DOHH2 (cell line): ENCODE measurements at regions not wholly inside any gene's neighbourhood (a gene's known extent, or its start where the extent isn't known, plus 50 kb on each side); places are given as distances from the start of the nearest gene placed in this dataset.
A peak's percentile ranks its signal among the peaks of the same experiment; 100 is the strongest.

ENCODE experiments used
- H3F3A ChIP-seq: fragments of 200-600 bp; sonication (generic), shearing (Covaris generic); 2 replicates; pipeline ENCODE4 v1.6.0; 2016; ENCODE audit warnings: antibody characterized with exemption, mild to moderate bottlenecking; ENCODE audit not compliant: control insufficient read depth, insufficient read depth
- H3K27ac ChIP-seq: fragments of 200-600 bp; sonication (generic); 2 replicates; pipeline ENCODE4 v1.5.1; 2014; ENCODE audit warnings: low read depth, mild to moderate bottlenecking, low read length, moderate library complexity
- H3K27me3 ChIP-seq: fragments of 200-600 bp; sonication (generic); 2 replicates; pipeline ENCODE4 v1.6.1; 2014; ENCODE audit warnings: mild to moderate bottlenecking, low read length, mixed read lengths; ENCODE audit not compliant: control insufficient read depth
- H3K36me3 ChIP-seq: fragments of 200-600 bp; sonication (generic); 2 replicates; pipeline ENCODE4 v1.6.1; 2014; ENCODE audit warnings: mild to moderate bottlenecking, low read length, moderate library complexity, mixed read lengths; ENCODE audit not compliant: control insufficient read depth
- H3K4me1 ChIP-seq: fragments of 200-600 bp; sonication (generic); 2 replicates; pipeline ENCODE4 v1.6.1; 2014; ENCODE audit warnings: mild to moderate bottlenecking, low read length, mixed read lengths; ENCODE audit not compliant: control insufficient read depth
- H3K4me2 ChIP-seq: fragments of 200-600 bp; sonication (generic); 2 replicates; pipeline ENCODE4 v1.6.0; 2014; ENCODE audit warnings: mild to moderate bottlenecking, low read length, moderate library complexity
- H3K4me3 ChIP-seq: fragments of 200-600 bp; sonication (generic); 2 replicates; pipeline ENCODE4 v1.5.1; 2014; ENCODE audit warnings: mild to moderate bottlenecking, low read length, mixed read lengths
- H3K79me2 ChIP-seq: fragments of 200-600 bp; sonication (generic); 2 replicates; pipeline ENCODE4 v1.6.1; 2014; ENCODE audit warnings: mild to moderate bottlenecking, low read length, mixed read lengths; ENCODE audit not compliant: control insufficient read depth
- H3K9me2 ChIP-seq: fragments of 200-600 bp; sonication (generic); replicated peaks from 2 replicates; pipeline ENCODE4 v1.6.1; 2014; ENCODE audit warnings: mild to moderate bottlenecking, low read length, mixed read lengths; ENCODE audit not compliant: control insufficient read depth
- H3K9me3 ChIP-seq: fragments of 200-600 bp; sonication (generic); 2 replicates; pipeline ENCODE4 v1.6.1; 2014; ENCODE audit warnings: antibody characterized with exemption, low read length, mixed read lengths; ENCODE audit not compliant: control insufficient read depth, insufficient read depth
- H4K20me1 ChIP-seq: fragments of 200-600 bp; sonication (generic); 2 replicates; pipeline ENCODE4 v1.6.0; 2014; ENCODE audit warnings: low read depth, mild to moderate bottlenecking, antibody characterized with exemption, low read length, moderate library complexity; ENCODE audit not compliant: control insufficient read depth, insufficient read depth
- EZH2phosphoT487 ChIP-seq: fragments of 200-600 bp; sonication (generic); IDR thresholded peaks from 2 replicates; pipeline ENCODE4 v1.6.1; 2017; ENCODE audit warnings: borderline replicate concordance, mild to moderate bottlenecking, antibody characterized with exemption, low read length, moderate library complexity, mixed read lengths
- TF ChIP-seq, protein P1 (sequence below): fragments of 200-600 bp; sonication (generic); IDR thresholded peaks from one replicate; pipeline ENCODE4 v1.5.1; 2014; ENCODE audit warnings: antibody characterized with exemption, mild to moderate bottlenecking, low read depth, low read length; ENCODE audit not compliant: poor library complexity, severe bottlenecking

DNA sequence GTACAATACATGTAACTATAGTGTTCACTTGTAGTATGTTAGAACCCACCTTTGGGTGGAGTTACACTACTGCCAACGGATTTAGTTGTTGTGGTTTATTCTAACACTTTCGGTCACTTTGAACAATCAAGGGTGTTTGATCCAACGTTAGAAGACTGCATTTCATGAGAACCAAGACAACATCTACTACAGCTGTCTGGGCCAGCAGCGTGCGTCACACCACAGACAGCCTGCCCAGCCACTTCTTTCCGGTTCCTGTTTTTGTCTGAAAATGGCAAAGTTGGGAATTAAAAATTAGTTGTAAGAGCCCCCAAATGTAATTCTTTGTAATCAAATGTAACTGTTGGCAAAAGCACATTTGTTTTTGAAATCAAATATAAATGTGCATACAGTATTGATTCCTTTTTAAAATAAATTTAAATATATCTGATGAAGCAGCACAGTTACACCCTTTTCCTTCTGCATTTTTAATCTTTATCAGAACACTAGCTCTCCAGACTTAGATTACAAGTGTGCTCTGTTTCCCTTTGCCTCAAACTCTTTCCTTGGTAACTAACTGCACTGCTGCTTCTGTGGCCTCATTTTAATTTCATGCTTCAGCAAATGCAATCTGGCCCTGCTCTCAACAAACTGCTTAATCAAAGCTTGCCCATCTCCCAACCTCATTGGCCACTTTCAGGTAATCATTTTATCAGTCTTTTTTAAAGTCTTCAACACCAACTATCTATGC lies 86.6 kb upstream of the DPH5 start:
- H3K4me2 ChIP-seq = peak overlapping the region; percentile 55
- H3K9me3 ChIP-seq = no peaks in the 10 kb centered on the region
- H3F3A ChIP-seq = no peaks in the 10 kb centered on the region
- peaks cover 3% of the 10 kb centered on the region; the same call in 1 of the 2 replicates for H3K9me2 ChIP-seq
- H3K36me3 ChIP-seq = no peaks in the 10 kb centered on the region
- no peaks in the 10 kb centered on the region for H3K27me3 ChIP-seq
- peak overlapping the region; percentile 67 for H3K27ac ChIP-seq
- TF ChIP-seq EZH2phosphoT487 = no peak
- H3K79me2 ChIP-seq = no peaks in the 10 kb centered on the region
- H4K20me1 ChIP-seq = no peaks in the 10 kb centered on the region
- H3K4me1 ChIP-seq = peaks cover 26% of the 10 kb centered on the region
- H3K4me3 ChIP-seq = peak overlapping the region; percentile 48

DNA sequence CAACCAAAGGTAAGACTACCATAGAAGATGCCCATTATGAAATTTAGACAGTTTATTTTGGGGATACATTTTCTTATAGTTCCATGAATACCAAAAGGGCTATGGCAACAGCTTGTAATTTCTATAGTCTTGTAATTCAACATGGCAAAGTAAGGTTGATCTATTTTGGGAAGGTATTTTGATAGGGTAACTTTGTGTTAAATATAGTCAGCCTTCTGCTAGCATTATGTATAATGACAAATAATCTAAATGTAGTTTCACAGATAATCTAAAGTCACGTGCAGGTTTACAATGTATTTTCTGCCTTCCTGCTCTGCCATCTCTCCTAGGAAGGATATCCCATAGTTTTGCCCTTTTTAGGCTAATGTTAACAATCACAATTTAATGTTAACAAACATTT lies 85.9 kb upstream of the DPH5 start:
- H3K9me3 ChIP-seq = no peaks in the 10 kb centered on the region
- TF ChIP-seq, protein P1, sequence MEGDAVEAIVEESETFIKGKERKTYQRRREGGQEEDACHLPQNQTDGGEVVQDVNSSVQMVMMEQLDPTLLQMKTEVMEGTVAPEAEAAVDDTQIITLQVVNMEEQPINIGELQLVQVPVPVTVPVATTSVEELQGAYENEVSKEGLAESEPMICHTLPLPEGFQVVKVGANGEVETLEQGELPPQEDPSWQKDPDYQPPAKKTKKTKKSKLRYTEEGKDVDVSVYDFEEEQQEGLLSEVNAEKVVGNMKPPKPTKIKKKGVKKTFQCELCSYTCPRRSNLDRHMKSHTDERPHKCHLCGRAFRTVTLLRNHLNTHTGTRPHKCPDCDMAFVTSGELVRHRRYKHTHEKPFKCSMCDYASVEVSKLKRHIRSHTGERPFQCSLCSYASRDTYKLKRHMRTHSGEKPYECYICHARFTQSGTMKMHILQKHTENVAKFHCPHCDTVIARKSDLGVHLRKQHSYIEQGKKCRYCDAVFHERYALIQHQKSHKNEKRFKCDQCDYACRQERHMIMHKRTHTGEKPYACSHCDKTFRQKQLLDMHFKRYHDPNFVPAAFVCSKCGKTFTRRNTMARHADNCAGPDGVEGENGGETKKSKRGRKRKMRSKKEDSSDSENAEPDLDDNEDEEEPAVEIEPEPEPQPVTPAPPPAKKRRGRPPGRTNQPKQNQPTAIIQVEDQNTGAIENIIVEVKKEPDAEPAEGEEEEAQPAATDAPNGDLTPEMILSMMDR = no peak
- TF ChIP-seq EZH2phosphoT487 = no peak
- H3K79me2 ChIP-seq = no peaks in the 10 kb centered on the region
- H3K4me3 ChIP-seq = peak overlapping the region; percentile 48
- H3F3A ChIP-seq = no peaks in the 10 kb centered on the region
- peaks cover 3% of the 10 kb centered on the region; the same call in 1 of the 2 replicates for H3K9me2 ChIP-seq
- no peaks in the 10 kb centered on the region for H3K27me3 ChIP-seq
- peak overlapping the region; percentile 55 for H3K4me2 ChIP-seq
- H3K27ac ChIP-seq = peak overlapping the region; percentile 67
- H3K4me1 ChIP-seq = peaks cover 26% of the 10 kb centered on the region
- H3K36me3 ChIP-seq = no peaks in the 10 kb centered on the region
- no peaks in the 10 kb centered on the region for H4K20me1 ChIP-seq

DNA sequence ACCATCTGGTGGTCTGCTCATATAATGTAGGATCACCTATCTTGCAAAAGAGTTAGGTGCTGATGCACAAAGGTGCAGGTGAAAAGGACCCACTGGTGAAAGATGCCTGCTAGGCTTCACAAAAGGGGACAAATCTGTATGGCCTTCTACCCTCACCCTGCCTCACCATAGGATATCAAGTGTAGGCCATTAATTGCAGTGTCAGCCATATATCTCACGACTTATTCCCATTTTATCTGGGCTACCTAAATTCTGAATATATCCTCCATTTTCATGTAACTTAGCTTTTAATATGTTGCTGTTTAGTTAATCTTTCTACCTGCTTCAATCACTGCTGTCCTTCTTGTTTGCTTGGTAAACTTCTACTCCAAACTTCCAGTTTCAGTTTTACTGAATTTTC lies 84.2 kb upstream of the DPH5 start:
- peaks cover 26% of the 10 kb centered on the region for H3K4me1 ChIP-seq
- H3F3A ChIP-seq = peaks cover 4% of the 10 kb centered on the region
- H3K36me3 ChIP-seq = no peaks in the 10 kb centered on the region
- no peaks in the 10 kb centered on the region for H3K79me2 ChIP-seq
- H3K4me3 ChIP-seq = no peak overlapping the region
- H3K9me2 ChIP-seq = peaks cover 3% of the 10 kb centered on the region; the same call in 1 of the 2 replicates
- no peaks in the 10 kb centered on the region for H3K9me3 ChIP-seq
- no peak overlapping the region for H3K4me2 ChIP-seq
- H4K20me1 ChIP-seq = no peaks in the 10 kb centered on the region
- no peaks in the 10 kb centered on the region for H3K27me3 ChIP-seq
- no peak overlapping the region for H3K27ac ChIP-seq
- TF ChIP-seq, protein P1 = no peak
- no peak for TF ChIP-seq EZH2phosphoT487

DNA sequence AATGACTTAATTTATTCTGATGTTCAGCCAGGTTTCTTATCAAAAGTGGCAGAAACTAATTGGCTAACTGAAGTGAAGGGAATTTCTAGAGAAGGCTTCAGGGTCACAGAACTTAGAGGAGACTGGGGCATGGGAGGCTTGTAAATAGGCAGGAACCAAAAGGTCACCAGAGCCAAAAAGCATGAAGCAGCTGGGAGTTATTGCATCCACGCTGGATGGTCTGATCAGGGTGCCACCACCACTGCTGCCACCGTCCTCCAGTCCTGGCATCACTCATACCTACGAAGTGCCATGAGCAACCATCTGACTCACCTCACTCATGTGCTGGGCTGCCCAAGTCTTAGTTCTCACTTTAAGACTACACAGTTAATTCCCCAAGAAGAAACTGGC lies 82.5 kb upstream of the DPH5 start:
- no peaks in the 10 kb centered on the region for H4K20me1 ChIP-seq
- no peak overlapping the region for H3K4me3 ChIP-seq
- no peaks in the 10 kb centered on the region for H3K79me2 ChIP-seq
- TF ChIP-seq EZH2phosphoT487 = no peak
- TF ChIP-seq, protein P1 = no peak
- peaks cover 4% of the 10 kb centered on the region for H3F3A ChIP-seq
- H3K36me3 ChIP-seq = no peaks in the 10 kb centered on the region
- no peak overlapping the region for H3K4me2 ChIP-seq
- no peaks in the 10 kb centered on the region for H3K27me3 ChIP-seq
- no peak overlapping the region for H3K27ac ChIP-seq
- H3K9me3 ChIP-seq = no peaks in the 10 kb centered on the region
- peaks cover 3% of the 10 kb centered on the region; the same call in 1 of the 2 replicates for H3K9me2 ChIP-seq
- H3K4me1 ChIP-seq = peaks cover 26% of the 10 kb centered on the region
